ENCODE measurements at regions not wholly inside any gene's neighbourhood (a gene's known extent, or its start where the extent isn't known, plus 50 kb on each side); places are given as distances from the start of the nearest gene placed in this dataset.

DNA sequence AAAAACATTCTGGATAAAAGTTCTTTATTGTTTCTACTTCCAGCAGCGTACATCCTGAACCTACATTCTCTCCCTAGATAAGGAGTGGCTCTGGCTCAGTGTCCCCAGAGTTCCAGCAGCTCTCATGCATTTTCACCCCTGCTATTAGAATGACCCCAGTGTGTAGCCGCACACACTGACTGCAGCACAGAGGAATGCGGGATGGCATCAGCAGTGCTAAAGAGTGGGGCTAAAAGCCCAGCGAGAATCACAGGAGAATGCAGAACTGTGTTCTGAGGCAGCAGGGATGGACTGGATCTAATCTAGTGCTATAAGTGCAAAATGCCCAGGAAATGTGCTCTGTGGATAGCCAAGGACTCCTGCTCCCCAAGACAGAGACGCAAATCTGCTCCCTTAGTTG is 66.4 kb upstream of the TJP1 start:
- TF ChIP-seq, protein P1, sequence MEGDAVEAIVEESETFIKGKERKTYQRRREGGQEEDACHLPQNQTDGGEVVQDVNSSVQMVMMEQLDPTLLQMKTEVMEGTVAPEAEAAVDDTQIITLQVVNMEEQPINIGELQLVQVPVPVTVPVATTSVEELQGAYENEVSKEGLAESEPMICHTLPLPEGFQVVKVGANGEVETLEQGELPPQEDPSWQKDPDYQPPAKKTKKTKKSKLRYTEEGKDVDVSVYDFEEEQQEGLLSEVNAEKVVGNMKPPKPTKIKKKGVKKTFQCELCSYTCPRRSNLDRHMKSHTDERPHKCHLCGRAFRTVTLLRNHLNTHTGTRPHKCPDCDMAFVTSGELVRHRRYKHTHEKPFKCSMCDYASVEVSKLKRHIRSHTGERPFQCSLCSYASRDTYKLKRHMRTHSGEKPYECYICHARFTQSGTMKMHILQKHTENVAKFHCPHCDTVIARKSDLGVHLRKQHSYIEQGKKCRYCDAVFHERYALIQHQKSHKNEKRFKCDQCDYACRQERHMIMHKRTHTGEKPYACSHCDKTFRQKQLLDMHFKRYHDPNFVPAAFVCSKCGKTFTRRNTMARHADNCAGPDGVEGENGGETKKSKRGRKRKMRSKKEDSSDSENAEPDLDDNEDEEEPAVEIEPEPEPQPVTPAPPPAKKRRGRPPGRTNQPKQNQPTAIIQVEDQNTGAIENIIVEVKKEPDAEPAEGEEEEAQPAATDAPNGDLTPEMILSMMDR (conservative IDR thresholded peaks at IDR 0.05; ENCODE audit: low read length), result no peak
- no peak for TF ChIP-seq EZH2phosphoT487 (IDR thresholded peaks at IDR 0.05; ENCODE audit: borderline replicate concordance, low read depth, low read length)
